Endothelial cell (in vitro differentiated cells): ENCODE measurements at regions not wholly inside any gene's neighbourhood (a gene's known extent, or its start where the extent isn't known, plus 50 kb on each side); places are given as distances from the start of the nearest gene placed in this dataset.
"Not testable (repeated sequence)": the region's sequence is repeated elsewhere in the genome, so short reads cannot be mapped to it uniquely, and the experiment has no call there.

Experiments
- DNase-seq: peaks from one replicate; pipeline ENCODE4 v3.0.0; 2021; ENCODE audit warnings: low spot score
- H3K27ac Mint-ChIP-seq: one replicate; pipeline ENCODE4 v1.8.0; 2021; ENCODE audit warnings: mixed read lengths, inconsistent platforms; ENCODE audit not compliant: unreplicated experiment
- H3K27me3 Mint-ChIP-seq: one replicate; pipeline ENCODE4 v1.8.0; 2021; ENCODE audit warnings: mild to moderate bottlenecking, moderate library complexity, mixed read lengths, inconsistent platforms; ENCODE audit not compliant: unreplicated experiment
- H3K36me3 Mint-ChIP-seq: one replicate; pipeline ENCODE4 v1.8.0; 2021; ENCODE audit warnings: mild to moderate bottlenecking, low read depth, mixed read lengths, inconsistent platforms; ENCODE audit not compliant: unreplicated experiment
- H3K4me1 Mint-ChIP-seq: one replicate; pipeline ENCODE4 v1.8.0; 2021; ENCODE audit warnings: mild to moderate bottlenecking, mixed read lengths, inconsistent platforms; ENCODE audit not compliant: unreplicated experiment
- H3K4me3 Mint-ChIP-seq: one replicate; pipeline ENCODE4 v1.8.0; 2021; ENCODE audit warnings: mild to moderate bottlenecking, mixed read lengths, inconsistent platforms; ENCODE audit not compliant: unreplicated experiment
- H3K9me3 Mint-ChIP-seq: one replicate; pipeline ENCODE4 v1.8.0; 2021; ENCODE audit warnings: mixed read lengths, inconsistent platforms; ENCODE audit not compliant: unreplicated experiment
- CTCF ChIP-seq: fragments of 200-600 bp; sonication (generic); IDR thresholded peaks from one replicate; pipeline ENCODE4 v1.5.0; 2021; ENCODE audit warnings: antibody characterized with exemption; ENCODE audit not compliant: unreplicated experiment

DNA sequence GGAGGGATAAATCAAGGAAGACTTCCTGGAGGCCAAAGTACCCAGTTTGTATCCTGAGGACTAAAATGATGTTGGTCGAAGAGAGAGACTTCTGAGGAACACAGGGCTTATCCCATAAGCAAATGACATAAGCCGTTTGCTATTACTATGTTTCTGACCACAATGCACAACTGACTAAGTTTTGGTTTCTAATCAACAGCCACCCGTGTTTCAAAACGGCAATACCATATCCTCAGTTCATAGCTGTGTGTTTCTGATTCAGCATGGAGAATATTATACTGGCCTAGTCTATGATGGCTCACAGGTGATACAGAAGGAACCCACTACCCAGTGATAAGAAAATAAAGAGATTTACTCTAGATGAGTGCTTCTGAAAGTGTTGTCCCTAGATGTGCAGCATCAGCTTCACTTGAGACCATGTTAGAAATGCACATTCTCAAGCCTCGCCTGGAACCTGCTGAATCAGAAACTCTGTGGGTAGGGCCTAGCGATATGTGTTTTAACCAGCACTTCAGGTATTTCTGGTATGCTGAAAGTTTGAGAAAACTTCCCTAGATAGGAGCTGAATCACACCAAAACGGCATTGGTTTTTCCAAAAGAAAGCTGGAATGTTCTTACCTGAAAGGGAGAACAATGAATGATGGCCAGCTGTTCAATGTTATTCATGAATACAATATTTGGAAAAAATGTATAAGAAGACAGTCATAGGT lies 639.7 kb upstream of the NR2F2 start:
- Mint-ChIP-seq H3K27ac (no peak overlapping the region), H3K4me1 (no peaks in the 10 kb centered on the region), H3K9me3 (peaks cover 5% of the 10 kb centered on the region), H3K36me3 (no peaks in the 10 kb centered on the region), H3K27me3 (no peaks in the 10 kb centered on the region), H3K4me3 (no peak overlapping the region)
- TF ChIP-seq CTCF, result no peak
- DNase-seq, result no peak

DNA sequence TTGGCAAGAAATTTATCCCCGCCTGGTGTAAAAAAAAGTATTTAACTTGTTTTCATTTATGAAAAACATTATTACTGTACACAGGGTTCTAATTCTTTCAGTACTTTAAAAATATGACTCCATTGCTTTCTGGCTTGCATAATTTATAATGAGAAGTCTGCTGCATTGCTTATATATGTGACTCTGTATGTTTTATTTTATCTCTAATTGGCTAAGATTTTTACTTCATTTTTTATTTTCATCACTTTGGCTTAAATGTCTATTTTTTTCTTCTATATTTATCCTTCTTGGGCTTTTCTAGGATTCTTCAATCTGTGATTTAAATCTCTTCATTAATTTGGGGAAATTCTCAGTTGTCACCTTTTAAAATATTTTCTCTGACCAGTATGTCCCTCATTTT lies 636.6 kb upstream of the NR2F2 start:
- H3K9me3 Mint-ChIP-seq, result peaks cover 6% of the 10 kb centered on the region
- no peak overlapping the region for H3K4me3 Mint-ChIP-seq

GRCh38 chr15:95698230-95698629 lies 632.3 kb upstream of the NR2F2 start:
- Mint-ChIP-seq H3K27me3 (no peaks in the 10 kb centered on the region), H3K36me3 (peaks cover 15% of the 10 kb centered on the region), H3K4me3 (no peak overlapping the region), H3K27ac (no peak overlapping the region), H3K4me1 (no peaks in the 10 kb centered on the region), H3K9me3 (peaks cover 35% of the 10 kb centered on the region)
- DNase-seq, result no peak
- TF ChIP-seq CTCF, result no peak

More for the DNA sequence above, 636.6 kb upstream of the NR2F2 start:
- Mint-ChIP-seq H3K4me1 (no peaks in the 10 kb centered on the region), H3K27ac (no peak overlapping the region), H3K36me3 (no peaks in the 10 kb centered on the region), H3K27me3 (no peaks in the 10 kb centered on the region)
- TF ChIP-seq CTCF, result no peak
- no peak for DNase-seq

GRCh38 chr15:95698951-95699350 lies 631.5 kb upstream of the NR2F2 start:
- no peak for TF ChIP-seq CTCF
- peaks cover 15% of the 10 kb centered on the region for H3K36me3 Mint-ChIP-seq
- H3K4me1 Mint-ChIP-seq, result no peaks in the 10 kb centered on the region
- H3K27me3 Mint-ChIP-seq, result no peaks in the 10 kb centered on the region
- H3K27ac Mint-ChIP-seq, result no peak overlapping the region
- no peak for DNase-seq
- H3K9me3 Mint-ChIP-seq, result peaks cover 32% of the 10 kb centered on the region
- no peak overlapping the region for H3K4me3 Mint-ChIP-seq

- no peak for DNase-seq
- H3K27me3 Mint-ChIP-seq, result no peaks in the 10 kb centered on the region
- H3K36me3 Mint-ChIP-seq, result peaks cover 15% of the 10 kb centered on the region
- H3K4me1 Mint-ChIP-seq, result no peaks in the 10 kb centered on the region
- H3K4me3 Mint-ChIP-seq, result no peak overlapping the region
- H3K9me3 Mint-ChIP-seq, result peaks cover 30% of the 10 kb centered on the region
- H3K27ac Mint-ChIP-seq, result no peak overlapping the region
- TF ChIP-seq CTCF, result no peak
Measured at GRCh38 chr15:95699578-95699977, 630.9 kb upstream of the NR2F2 start.

DNA sequence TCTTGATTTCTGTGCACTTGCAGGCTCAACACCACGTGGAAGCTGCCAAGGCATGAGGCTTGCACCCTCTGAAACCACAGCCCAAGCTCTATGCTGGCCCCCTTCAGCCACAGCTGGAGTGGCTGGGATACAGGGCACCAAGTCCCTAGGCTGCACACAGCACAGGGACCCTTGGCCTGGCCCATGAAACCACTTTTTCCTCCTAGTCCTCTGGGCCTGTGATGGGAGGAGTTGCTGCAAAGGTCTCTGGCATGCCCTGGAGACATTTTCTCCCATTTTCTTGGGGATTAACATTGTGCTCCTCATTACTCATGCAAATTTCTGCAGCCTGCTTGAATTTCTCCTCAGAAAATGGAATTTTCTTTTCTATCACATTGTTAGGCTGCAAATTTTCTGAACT lies 629.8 kb upstream of the NR2F2 start:
- not testable (repeated sequence) for H3K4me3 Mint-ChIP-seq, DNase-seq, H3K4me1 Mint-ChIP-seq, H3K27ac Mint-ChIP-seq, H3K27me3 Mint-ChIP-seq
- Mint-ChIP-seq H3K36me3 (peaks cover 15% of the 10 kb centered on the region), H3K9me3 (peaks cover 30% of the 10 kb centered on the region)
